NCI-H226 (cell line): ENCODE measurements at regions not wholly inside any gene's neighbourhood (a gene's known extent, or its start where the extent isn't known, plus 50 kb on each side); places are given as distances from the start of the nearest gene placed in this dataset.

Experiments
- DNase-seq: peaks from one replicate; pipeline ENCODE4 v3.0.0-alpha.2; 2015

DNA sequence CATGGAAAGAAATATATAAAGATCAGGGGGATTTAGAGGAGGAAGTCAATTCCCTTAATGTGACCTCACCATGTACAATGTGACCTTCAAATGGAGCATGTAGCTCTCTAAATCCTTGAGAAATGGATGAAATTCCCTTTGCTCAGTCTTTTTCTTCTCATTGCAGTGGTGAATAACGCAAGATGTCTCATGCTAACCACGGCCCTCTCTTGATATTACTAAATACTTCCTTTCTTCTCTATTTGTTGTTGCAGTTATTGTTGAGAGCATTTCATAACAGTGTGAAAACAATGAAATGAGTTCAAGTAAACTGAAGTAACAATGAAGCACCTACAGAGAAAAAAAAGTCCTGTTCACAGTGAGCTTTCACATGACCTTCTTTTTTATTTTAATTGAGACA, 55.6 kb downstream of the ZNF281 start:
- DNase-seq: peak; percentile 36

DNA sequence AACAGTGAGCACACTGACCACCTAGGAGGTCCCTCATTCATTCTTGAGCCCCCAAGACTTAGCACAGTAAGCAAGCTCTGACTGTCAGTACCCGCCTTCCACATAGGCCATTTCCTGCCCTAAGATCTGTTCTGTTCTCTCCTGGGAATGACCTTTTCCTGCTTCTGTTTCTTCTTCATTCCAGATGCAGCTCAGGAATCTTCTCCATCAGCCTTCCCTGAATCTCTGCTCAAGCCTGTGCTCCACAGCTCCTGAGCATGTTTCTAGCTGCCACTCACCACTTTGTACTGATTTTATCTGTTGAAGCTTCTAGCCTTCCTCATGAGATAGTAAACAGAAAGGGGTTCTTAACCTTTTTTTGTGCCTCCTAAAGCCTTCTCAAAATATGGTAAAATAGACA, 56.6 kb downstream of the ZNF281 start:
- no peak for DNase-seq

DNA sequence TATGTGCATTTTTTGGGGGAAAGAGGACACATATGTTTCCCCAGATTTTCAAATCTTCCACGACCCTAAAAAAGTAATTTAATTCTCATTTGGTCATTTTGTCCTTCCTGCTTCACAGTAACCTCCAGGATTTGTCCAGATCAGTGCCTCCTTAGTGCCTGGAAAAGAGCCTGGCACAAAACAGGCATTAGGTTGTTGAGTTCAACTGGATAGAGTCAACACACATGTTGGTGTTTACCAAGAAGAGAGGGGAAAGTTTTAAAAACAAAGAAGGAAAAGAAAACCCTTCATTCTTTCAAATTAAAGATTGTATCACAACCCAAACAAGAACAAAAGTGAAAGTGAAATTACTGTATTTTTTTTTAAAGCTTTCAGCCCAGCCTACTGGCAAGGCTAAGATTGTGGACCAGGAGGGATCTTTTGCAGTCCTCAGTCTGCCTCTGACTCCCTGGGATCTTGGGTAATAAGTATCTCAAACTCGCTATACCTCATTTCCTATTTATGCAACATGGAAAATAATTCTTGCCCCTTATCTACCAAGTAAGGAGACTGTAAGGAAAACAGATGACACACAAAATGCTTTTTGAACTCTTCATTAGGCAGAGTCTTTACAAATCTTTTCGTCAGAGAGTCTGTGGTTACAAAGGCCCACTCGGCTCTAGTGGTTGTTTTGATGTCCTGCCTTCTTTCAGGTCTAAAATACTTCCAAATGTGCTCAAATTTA, 57.8 kb downstream of the ZNF281 start:
- DNase-seq: peak; percentile 97

DNA sequence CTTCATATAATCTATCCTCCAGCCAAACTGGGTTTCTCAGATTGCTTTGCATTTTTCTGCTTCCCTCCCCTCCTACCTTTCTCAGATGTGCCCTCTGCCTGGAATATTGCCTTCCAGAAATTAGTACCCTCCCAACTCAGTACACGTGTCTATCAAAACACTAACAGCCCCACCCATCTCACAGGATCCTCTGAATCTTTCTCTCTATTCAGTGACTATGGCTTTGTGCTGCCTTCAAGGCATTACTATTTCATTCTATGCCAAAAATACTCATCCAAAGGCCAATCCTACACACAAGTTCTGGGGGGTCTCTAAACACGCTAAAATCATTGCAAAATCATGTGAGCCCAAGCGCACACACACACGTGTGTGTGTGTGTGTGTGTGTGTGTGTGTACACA, 58.4 kb downstream of the ZNF281 start:
- no peak for DNase-seq

DNA sequence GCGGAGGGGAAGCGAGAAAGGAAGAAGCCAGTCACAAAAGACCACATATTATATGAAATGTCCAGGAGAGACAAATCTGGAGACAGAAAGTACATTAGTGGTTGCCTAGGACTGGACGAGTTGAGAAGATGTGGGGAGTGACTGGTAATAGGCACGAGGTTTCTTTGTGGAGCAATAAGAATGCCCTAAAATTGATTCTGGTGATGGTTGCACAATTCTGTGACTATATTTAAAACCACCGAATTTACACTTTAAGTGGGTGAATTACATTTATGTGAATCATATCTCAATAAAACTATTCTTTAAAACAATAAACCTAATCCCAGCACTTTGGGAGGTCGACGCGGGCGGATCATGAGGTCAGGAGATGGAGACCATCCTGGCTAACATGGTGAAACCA, 63.1 kb downstream of the ZNF281 start:
- no peak for DNase-seq

DNA sequence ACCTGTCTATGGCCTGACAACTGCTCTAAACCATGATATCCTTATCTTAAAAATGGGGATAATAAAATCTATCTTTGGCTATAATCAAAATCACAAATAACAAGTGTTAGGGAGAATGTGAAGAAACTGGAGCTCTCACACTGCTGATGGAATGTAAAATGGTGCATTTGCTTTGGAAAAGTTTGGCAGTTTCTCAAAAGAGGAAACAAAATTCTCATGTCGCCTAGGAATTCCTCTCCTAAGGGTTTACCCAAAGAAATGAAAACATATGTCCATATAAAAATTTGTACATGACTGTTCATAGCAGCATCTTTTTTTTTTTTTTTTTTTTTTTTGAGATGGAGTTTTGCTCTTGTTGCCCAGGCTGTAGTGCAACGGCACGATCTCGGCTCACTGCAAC, 64.3 kb downstream of the ZNF281 start:
- DNase-seq: no peak

DNA sequence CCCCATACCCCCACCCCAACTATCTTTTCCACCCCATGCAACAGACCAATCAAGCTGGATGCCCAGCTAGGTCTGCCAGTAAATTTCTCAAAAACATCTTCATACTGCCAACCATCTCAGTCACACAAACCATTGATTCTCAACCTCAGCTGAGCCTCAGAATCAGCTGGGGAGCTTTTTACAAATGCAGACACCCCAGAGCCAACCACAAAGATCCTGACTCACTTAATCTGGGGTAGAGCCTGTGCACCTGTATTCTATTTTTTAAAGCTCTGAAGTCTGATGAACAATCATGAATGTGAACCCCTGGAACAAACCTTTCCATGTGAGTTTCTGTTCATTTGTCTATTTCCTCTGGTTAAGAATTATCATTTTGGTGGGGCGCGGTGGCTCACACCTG, 66.0 kb downstream of the ZNF281 start:
- no peak for DNase-seq

- no peak for DNase-seq
These were observed 67.1 kb downstream of the ZNF281 start for GRCh38 chr1:200342511-200343311.

GRCh38 chr1:200338451-200338850, 71.4 kb downstream of the ZNF281 start:
- DNase-seq: no peak

DNA sequence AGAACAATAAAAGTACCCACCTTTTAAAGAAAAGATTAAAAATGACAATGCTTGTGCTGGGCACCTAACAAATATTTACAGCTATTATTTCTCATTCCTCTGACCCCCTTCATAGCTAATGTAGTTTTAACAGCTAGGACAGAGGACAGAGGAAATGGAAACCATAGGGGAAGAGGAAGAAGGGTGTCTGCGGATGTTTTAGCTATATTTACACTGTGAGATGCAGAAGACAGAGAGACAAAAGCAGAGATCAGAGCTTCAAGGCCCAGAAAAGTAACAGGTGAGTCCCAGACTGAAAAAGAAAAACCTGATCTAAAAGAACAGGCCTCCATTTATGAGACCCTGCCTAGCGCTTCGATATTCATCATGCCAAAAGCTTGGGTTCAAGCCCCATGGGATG, 72.0 kb downstream of the ZNF281 start:
- DNase-seq: no peak

GRCh38 chr1:200337410-200337809, 72.4 kb downstream of the ZNF281 start:
- DNase-seq: no peak

- no peak for DNase-seq
These were observed 72.9 kb downstream of the ZNF281 start for GRCh38 chr1:200336901-200337391.

DNA sequence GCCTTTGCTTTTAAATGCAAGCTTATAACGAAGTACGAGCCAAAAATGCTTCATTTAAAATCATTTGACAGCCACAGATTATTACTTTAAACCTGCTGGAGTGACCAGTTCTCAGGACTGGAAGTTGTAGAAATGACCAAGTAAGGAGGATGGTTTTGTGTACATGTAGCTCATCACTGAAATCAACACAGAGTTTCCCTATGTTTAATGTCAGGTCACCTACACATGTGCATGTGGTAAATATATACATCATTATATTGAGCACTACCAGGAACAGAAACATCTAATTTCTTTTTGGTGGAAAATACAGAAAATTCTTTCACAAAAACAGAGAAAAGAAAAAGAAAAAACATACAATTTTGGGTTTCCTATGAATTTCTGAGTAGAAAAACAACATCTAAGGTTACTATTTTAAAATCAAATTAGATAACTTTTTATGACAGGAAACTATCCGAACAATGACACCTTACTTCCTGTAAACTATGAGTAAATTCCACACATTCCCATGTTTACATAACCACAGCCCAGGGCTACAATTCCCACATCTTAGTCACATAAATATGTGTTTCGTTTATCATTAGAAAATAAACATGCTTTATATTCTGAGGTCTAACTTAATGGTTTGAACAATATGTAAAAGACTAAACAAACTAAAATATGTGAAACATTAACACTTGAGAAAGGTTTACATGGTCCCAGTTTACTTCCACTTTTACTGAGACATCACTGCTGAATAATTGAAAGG, 73.6 kb downstream of the ZNF281 start:
- peak; percentile 66 for DNase-seq

GRCh38 chr1:200334661-200335256, 75.1 kb downstream of the ZNF281 start:
- peak; percentile 31 for DNase-seq

DNA sequence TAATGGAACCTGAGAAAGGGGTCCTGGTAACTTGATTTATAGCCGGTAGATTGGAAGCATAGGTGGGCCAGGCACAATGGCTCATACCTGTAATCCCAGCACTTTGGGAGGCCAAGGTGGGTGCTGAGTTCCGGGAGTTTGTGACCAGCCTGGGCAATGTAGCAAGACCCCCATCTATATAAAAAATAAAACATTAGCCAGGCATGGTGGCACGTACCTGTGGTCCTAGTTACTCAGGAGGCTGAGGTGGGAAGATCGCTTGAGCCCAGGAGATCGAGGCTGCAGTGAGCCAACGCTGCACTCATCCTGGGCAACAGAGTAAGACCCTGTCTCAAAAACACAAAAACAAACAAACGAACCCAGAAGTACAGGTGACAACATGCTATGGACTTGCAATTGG, 76.5 kb downstream of the ZNF281 start:
- no peak for DNase-seq

- DNase-seq: no peak
These were observed 77.1 kb downstream of the ZNF281 start for GRCh38 chr1:200332716-200333115.

DNA sequence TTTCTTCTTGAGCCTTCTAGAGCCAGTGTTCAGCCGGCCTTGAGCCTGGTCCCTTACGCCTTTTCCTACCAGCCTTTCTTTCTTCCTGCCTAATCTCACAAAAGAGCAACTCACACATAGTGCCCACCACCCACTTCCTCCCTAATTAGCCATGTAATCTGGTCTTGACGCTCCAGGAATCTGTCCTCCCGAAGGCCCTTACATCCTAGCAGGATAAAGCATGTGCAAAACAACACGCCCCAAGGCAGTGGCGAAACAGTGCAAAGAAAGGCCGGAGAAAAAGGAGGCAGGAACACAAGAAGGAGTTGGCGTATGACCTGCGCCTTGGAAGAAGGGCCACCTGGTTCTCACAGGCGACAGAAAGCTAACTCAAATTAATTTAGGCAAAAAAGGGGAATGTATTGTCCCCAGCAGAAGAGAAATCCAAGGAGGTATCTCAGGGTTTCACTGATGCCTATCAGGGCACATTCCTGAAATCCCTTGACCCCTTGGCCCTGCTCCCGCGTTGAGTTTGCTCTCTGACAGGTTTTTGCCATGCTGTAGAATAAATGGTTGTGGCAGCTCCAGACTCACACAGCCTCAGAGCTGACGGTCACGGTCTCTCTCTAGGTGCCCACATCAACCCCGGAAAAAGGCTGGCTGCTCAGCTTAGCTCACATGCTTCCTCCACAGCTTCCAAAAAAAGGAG, 79.0 kb downstream of the ZNF281 start:
- no peak for DNase-seq

GRCh38 chr1:200329208-200329882, 80.5 kb downstream of the ZNF281 start:
- DNase-seq: no peak

GRCh38 chr1:200328379-200328778, 81.5 kb downstream of the ZNF281 start:
- no peak for DNase-seq

DNA sequence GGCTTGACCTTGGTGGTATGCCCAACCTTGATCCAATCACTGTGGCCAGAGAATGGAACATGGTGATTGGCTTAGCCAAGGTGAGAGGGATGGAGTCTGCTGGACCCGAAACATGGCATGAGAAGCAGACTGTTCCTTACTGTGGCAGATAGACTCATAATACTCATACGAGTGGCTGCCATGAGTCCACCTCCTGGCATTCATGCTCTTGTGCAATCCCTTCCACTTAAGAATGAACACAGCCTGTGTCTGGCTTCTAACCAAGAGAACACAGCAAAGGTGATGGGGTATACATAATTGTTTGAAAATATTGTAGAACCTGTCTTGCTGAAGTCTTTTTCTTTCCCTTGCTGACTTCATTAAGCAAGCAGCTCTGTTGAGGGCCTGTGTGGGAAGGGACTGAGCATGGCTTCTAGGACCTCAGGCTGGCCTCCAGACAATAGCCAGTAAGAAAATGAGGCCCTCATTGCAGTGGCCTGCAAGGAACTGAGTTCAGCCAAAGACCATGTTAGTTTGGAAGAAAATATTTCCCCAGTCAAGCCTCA, 85.9 kb downstream of the ZNF281 start:
- DNase-seq: peak; percentile 15

- DNase-seq: no peak
These were observed 90.7 kb downstream of the ZNF281 start for GRCh38 chr1:200319148-200319547.

- DNase-seq: no peak
These were observed 92.6 kb downstream of the ZNF281 start for GRCh38 chr1:200317236-200317635.
